HG02884 (cell line): ENCODE measurements at regions not wholly inside any gene's neighbourhood (a gene's known extent, or its start where the extent isn't known, plus 50 kb on each side); places are given as distances from the start of the nearest gene placed in this dataset.

ENCODE experiments used
- ATAC-seq: cut with Tn5 transposase; IDR thresholded peaks from one replicate; pipeline ENCODE4 v1.9.1; 2021; ENCODE audit warnings: mild to moderate bottlenecking, moderate library complexity; ENCODE audit not compliant: unreplicated experiment

- ATAC-seq, result peak; percentile 52
Measured at GRCh38 chr6:12504325-12504966, 212.1 kb upstream of the PHACTR1 start.

DNA sequence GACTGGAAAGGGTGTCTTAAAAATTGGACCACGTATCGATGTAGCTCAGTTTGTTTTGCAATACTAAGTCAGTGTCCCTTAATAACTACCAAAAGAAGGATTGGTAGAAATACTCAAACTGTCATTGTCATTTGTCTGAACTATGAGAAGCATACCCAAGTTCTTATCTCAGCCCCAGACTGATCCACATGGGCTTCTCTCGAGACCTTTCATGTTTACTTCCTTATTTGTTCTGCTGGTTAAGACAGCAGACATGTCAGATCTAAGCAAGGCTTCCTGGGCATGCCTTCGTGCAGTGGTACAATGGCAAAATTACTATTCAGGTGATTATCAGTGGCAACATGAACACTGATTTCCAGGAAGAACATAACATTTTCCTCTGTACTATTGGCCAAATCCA lies 211.1 kb upstream of the PHACTR1 start:
- no peak for ATAC-seq

DNA sequence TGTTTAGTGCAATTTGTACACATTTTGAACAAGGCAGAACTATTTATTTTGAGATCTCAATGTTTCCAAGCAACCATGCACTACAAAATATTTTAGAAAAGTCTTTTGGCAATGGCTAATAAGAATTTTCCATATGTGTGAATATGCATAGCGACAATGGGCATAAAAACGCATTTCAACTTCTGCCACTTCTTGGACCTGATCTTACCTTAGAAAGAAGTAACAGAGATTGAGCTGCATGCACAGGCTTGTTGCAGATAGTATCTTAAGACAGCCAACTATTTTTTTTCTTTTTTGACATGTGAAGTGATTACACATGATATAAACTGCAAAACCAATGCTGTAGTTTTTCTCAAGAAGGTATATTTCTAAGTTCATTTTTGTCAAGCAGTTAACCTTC lies 210.4 kb upstream of the PHACTR1 start:
- ATAC-seq, result no peak

- ATAC-seq, result no peak
Measured at GRCh38 chr6:12507636-12508035, 208.9 kb upstream of the PHACTR1 start.

- no peak for ATAC-seq
Measured at GRCh38 chr6:12508553-12508952, 208.0 kb upstream of the PHACTR1 start.

- no peak for ATAC-seq
Measured at GRCh38 chr6:12509060-12509459, 207.5 kb upstream of the PHACTR1 start.

DNA sequence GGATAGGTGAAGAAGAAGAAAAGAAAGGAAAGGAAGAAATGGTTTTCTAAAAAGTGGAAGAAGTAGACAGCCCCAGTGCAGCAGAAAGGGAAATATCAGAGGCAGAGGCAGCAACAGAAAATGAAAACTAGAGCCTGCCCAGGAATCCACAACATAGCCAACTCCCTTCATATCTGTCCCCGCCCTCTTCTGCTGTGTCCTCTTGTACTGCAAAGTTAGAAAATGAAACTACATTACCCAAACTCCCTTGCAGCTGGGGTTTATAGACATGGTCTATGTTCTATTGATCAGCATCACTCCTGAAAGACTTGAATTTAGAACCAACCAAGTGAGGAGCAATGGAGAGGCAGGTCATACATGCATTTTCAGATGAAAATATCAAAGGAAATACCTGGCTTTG lies 200.5 kb upstream of the PHACTR1 start:
- ATAC-seq, result no peak

- ATAC-seq, result no peak
Measured at GRCh38 chr6:12522347-12522746, 194.2 kb upstream of the PHACTR1 start.

GRCh38 chr6:12523726-12524125 lies 192.8 kb upstream of the PHACTR1 start:
- no peak for ATAC-seq

- no peak for ATAC-seq
Measured at GRCh38 chr6:12525276-12525675, 191.3 kb upstream of the PHACTR1 start.

- ATAC-seq, result no peak
Measured at GRCh38 chr6:12527339-12527738, 189.2 kb upstream of the PHACTR1 start.

DNA sequence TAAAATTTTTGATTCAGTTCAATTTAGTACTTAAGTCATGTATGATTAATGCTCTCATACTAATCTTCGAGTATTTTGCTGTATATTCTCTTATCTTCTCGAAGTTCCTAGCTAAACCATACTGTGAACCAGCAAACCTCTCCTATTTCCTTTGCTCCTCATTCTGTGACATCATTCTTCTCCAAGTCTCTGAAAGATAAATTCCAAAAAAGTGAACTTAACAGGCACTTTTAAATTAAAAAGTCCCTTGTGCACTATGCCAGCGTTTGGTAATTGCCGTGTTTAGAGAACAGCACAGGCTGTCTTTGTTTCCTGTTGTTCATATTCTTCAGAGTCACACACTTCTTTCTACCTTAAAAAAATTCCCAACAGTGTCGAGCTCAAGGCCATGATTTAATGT lies 188.4 kb upstream of the PHACTR1 start:
- no peak for ATAC-seq

DNA sequence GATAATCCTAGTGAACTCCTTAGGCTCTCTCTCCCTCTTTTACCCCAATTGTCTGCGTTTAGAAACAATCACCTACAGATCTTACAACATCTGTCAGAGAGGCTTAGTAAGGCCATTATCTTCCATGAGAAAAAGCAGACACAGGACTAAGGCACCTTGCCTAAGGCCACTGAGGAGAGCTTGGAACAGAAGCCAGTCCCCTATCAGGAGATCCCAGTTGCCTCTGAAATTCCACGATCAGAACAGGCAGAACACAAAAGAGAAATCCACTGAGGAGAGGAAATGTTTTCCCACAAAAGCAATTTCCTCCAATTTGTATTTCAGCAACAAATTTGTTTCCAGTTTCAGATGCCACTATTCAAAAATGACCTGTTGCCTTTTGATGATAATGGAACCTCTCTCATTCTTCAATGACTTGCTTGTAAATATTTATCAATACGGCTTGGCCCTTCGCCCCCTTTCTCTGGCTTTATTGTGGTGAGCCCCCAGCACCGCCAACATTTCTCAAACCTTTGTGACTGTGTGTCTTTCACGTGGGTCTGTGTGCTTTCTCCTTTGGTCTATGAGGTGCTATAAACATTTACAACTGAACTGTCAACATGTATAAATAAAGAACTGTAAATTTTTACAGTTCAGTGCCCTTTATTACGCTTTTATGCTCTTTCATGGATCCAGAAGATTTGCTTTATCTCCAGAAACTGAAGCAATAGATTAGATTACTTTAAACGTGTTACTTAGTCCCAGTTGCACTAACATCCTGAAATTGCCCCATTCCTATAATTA lies 187.8 kb upstream of the PHACTR1 start:
- no peak for ATAC-seq

GRCh38 chr6:12529364-12530019 lies 187.1 kb upstream of the PHACTR1 start:
- no peak for ATAC-seq

GRCh38 chr6:12530345-12530744 lies 186.2 kb upstream of the PHACTR1 start:
- no peak for ATAC-seq

DNA sequence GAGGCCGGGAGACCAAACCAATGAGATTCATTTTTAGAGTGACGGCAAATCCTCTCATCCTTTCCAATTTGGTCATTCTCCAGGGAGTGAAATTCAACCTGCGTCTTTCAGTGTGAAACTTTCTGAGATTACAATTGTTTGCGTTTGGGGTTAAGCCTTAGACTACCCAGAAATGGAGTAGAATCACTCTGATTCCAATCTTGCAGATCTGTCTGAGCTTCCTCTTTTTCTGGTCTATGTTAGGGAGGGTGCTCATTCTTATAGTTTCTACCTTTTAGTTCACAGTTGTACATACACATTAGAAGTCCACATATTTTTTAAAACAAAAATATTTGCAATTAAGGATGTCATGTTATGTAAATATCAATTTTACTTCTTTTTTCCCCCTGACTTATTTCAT lies 183.0 kb upstream of the PHACTR1 start:
- no peak for ATAC-seq

DNA sequence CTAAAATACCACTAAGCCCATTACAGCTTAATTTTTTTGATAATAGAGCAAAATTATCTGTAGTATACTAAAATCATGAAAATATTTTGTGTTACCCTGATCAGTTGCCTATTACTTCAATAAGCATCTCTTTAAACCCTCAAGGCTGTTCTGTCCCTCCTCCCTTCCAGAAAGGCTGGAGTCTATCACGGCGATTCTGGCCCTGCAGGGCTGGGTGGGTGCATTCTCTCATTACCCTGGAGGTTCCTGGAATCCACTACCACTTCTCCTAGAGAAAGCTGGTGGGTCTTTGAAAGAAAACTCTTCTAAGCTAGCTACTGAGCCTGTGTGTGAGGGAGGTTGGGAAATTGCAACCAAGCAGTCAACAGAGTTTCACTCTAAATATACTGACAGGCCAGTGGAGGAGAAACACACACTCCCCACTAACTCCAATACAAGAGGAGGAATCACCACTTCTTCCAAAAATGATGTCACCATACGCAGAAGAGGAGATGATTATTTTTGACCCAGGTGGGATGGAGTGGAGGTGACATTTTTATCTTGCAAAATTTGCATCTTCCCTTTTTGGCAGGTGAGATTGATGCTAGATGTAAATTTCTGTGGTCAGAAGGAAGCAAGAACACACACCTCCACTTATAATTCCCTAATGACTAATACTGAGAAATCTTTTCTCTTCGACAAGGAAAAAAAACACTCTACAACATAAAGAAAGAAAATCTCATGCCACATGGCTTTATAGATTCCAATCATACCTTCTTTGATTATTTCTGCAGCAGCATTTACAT lies 182.3 kb upstream of the PHACTR1 start:
- ATAC-seq, result no peak

DNA sequence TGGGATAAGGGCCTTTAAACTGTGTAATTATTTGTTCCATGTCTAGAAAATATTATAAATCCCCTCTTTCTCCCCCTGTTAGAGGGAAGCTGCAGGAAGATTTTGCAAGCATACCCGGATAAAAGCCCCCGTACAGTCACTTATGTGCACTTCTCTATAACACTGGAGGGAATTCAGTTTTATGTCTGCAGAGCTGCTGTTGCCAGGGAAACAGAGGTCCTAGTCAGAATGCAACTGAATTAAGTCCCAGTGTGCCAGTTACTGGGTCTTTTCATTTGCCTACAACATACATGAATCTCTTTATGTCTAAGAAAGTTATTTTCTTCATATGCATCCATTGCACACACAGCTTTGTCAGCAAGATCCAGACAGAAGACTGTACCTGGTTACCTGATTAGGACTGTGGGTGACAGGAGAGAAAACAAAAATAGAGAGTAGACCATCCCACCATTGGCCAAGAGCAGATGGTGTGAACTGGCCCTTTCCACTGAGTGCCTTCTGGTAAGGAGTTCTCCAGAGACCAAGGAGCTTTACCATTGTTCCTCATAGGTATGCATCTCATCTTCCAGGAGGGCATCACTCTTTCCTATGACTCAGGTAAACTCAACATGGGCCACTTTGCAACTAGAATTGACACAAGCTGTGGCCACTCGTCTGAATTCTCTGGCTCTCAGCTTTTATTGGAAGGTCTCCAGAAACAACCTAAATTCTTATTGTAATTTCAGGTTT lies 180.8 kb upstream of the PHACTR1 start:
- no peak for ATAC-seq

DNA sequence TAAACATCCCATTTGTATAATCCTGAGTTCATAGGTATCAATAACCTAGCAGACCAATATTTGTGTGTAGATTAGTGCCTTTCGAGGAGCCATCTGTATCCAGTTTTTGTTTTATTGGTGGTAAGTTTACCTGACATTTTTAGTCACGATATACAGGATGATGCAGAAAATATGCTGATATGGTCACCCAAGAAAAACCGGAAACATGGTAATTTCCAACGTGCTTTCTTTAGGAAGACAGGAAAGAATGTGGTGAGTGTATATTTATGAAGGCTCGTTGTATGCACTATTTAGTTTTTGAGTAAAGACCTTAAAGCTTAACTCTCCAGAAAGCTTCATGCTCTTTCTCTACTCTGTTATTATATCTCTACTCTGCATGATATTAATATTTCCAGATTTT lies 180.2 kb upstream of the PHACTR1 start:
- ATAC-seq, result no peak

DNA sequence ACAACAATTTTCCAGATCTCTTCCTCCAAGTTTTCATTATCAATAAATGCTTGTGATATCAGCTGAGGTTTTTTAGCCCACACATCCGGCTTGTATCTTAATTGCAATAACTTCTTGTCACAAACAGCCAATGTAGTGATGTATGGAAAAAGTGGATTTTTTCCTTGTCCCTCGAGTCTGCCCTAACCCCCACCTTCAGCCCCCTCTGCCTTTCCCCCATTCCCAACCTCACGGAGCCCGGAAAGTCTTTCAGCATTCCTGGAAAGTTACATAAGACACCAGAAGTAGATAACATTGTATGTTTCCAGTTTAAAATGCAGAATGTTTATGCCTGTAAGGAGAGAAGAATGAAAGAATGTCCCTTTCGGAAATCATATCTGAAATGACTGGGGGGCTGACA lies 179.2 kb upstream of the PHACTR1 start:
- no peak for ATAC-seq

DNA sequence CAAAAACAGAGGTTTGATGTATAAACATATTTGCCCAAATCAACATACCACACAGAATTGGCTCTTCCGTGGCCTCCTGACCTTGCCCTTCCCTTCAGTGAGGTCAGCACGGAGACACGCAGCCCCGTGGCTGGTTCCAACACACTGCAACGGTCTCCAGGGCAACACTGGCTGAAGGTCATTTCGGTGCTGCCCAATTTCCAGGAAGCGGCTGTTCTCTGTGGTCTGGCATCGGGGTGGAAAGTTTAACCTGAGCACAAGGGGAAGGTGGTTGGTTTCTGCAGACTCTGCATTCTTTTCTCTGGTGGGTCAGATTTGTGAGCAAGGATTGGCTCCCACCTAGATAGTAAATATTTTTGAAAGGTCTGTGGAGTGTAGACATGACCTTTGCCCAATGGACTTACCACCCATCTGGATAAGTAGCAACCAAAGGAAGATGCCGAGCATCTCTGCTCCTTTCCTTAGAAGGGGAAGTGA lies 177.6 kb upstream of the PHACTR1 start:
- no peak for ATAC-seq
